ENCODE measurements at regions not wholly inside any gene's neighbourhood (a gene's known extent, or its start where the extent isn't known, plus 50 kb on each side); places are given as distances from the start of the nearest gene placed in this dataset.

DNA sequence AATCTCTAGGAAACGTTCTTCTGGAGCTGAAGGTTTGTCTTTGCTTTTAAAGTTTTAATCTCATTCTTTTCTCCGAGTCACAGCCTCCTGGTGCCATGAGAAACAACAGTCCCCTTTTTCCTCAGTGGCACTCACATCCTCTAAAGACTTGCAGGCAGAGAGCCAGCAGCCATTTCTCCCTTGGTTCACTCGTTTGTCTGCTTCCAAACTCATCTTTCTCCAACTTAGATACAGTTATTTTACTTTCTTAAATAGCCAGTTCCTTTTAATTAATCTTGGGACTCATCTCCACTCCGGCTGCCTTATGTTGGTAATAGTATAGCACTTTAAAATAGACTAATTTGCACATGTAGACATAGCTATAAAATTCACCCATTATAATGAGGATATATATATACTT is 555.2 kb downstream of the FGF9 start:
- TF ChIP-seq, protein P1, sequence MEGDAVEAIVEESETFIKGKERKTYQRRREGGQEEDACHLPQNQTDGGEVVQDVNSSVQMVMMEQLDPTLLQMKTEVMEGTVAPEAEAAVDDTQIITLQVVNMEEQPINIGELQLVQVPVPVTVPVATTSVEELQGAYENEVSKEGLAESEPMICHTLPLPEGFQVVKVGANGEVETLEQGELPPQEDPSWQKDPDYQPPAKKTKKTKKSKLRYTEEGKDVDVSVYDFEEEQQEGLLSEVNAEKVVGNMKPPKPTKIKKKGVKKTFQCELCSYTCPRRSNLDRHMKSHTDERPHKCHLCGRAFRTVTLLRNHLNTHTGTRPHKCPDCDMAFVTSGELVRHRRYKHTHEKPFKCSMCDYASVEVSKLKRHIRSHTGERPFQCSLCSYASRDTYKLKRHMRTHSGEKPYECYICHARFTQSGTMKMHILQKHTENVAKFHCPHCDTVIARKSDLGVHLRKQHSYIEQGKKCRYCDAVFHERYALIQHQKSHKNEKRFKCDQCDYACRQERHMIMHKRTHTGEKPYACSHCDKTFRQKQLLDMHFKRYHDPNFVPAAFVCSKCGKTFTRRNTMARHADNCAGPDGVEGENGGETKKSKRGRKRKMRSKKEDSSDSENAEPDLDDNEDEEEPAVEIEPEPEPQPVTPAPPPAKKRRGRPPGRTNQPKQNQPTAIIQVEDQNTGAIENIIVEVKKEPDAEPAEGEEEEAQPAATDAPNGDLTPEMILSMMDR (IDR thresholded peaks at IDR 0.05): no peak
- TF ChIP-seq POLR2A (IDR thresholded peaks at IDR 0.05): no peak
